Sigmoid colon (tissue), 4 donors: ENCODE measurements at regions not wholly inside any gene's neighbourhood (a gene's known extent, or its start where the extent isn't known, plus 50 kb on each side); places are given as distances from the start of the nearest gene placed in this dataset.

ENCODE experiments used
- CTCF ChIP-seq, 4 experiments: fragments of 450-650 bp in 3 of 4; fragments of 200-600 bp in 1 of 4; IDR thresholded peaks; one replicate each; pipeline ENCODE4 v1.5.1; 2016 to 2019; ENCODE audit warnings: antibody characterized with exemption in 4 of 4, mild to moderate bottlenecking in 3 of 4, moderate library complexity in 2 of 4
- EP300 ChIP-seq, 4 donors: sonication (generic); formaldehyde crosslinking; IDR thresholded peaks; one replicate each; pipeline ENCODE4 v1.6.1; 2017; ENCODE audit warnings: antibody characterized with exemption in 4 of 4
- POLR2A ChIP-seq, 2 donors: fragments of 450-650 bp; IDR thresholded peaks; one replicate each; pipeline ENCODE4 v1.6.1; 2016; ENCODE audit warnings: antibody characterized with exemption in 2 of 2, mild to moderate bottlenecking in 2 of 2, moderate library complexity in 2 of 2
- POLR2AphosphoS5 ChIP-seq, 4 donors: sonication (generic); formaldehyde crosslinking; IDR thresholded peaks; one replicate each; pipeline ENCODE4 v1.6.1; 2017; ENCODE audit warnings: antibody characterized with exemption in 4 of 4

- TF ChIP-seq CTCF (IDR thresholded peaks at IDR 0.05), result no peak
- no peak for TF ChIP-seq EP300 (IDR thresholded peaks at IDR 0.05)
- no peak for TF ChIP-seq POLR2AphosphoS5 (IDR thresholded peaks at IDR 0.05)
- TF ChIP-seq POLR2A (IDR thresholded peaks at IDR 0.05), result no peak
Observed at GRCh38 chr11:92464822-92465221, 240.2 kb downstream of the FAT3 start.
